ENCODE measurements at regions not wholly inside any gene's neighbourhood (a gene's known extent, or its start where the extent isn't known, plus 50 kb on each side); places are given as distances from the start of the nearest gene placed in this dataset.
A peak's percentile ranks its signal among the peaks of the same experiment; 100 is the strongest.

GRCh38 chr6:109295774-109296156 lies 86.5 kb downstream of the CD164 start:
- no peak for TF ChIP-seq CTCF (IDR thresholded peaks at IDR 0.05; ENCODE audit: insufficient read depth, low read depth, low read length, missing control alignments)
- DNase-seq (ENCODE audit: low read depth), result no peak
- H3K4me3 ChIP-seq (ENCODE audit: low read length), result no peak overlapping the region

- no peak for TF ChIP-seq CTCF (IDR thresholded peaks at IDR 0.05; ENCODE audit: insufficient read depth, low read depth, low read length, missing control alignments)
- H3K4me3 ChIP-seq (ENCODE audit: low read length), result no peak overlapping the region
- no peak for DNase-seq (ENCODE audit: low read depth)
Measured at GRCh38 chr6:109295109-109295773, 87.0 kb downstream of the CD164 start.

- no peak for TF ChIP-seq CTCF (IDR thresholded peaks at IDR 0.05; ENCODE audit: insufficient read depth, low read depth, low read length, missing control alignments)
Measured at GRCh38 chr6:109292983-109293586, 89.2 kb downstream of the CD164 start.

GRCh38 chr6:109292420-109292819 lies 89.8 kb downstream of the CD164 start:
- TF ChIP-seq CTCF (IDR thresholded peaks at IDR 0.05; ENCODE audit: insufficient read depth, low read depth, low read length, missing control alignments), result no peak
- no peak overlapping the region for H3K4me3 ChIP-seq (ENCODE audit: low read length)
- no peak for DNase-seq (ENCODE audit: low read depth)

More at GRCh38 chr6:109292983-109293586, 89.2 kb downstream of the CD164 start:
- H3K4me3 ChIP-seq (ENCODE audit: low read length), result no peak overlapping the region
- DNase-seq (ENCODE audit: low read depth), result peak; percentile 63

GRCh38 chr6:109291902-109292301 lies 90.4 kb downstream of the CD164 start:
- DNase-seq (ENCODE audit: low read depth), result no peak
- H3K4me3 ChIP-seq (ENCODE audit: low read length), result no peak overlapping the region
- TF ChIP-seq CTCF (IDR thresholded peaks at IDR 0.05; ENCODE audit: insufficient read depth, low read depth, low read length, missing control alignments), result no peak

- no peak for DNase-seq (ENCODE audit: low read depth)
- H3K4me3 ChIP-seq (ENCODE audit: low read length), result no peak overlapping the region
- no peak for TF ChIP-seq CTCF (IDR thresholded peaks at IDR 0.05; ENCODE audit: insufficient read depth, low read depth, low read length, missing control alignments)
Measured at GRCh38 chr6:109290143-109290931, 91.9 kb downstream of the CD164 start.

Data from epithelial cell of esophagus (primary cell).